GM18505 (cell line): ENCODE measurements at regions not wholly inside any gene's neighbourhood (a gene's known extent, or its start where the extent isn't known, plus 50 kb on each side); places are given as distances from the start of the nearest gene placed in this dataset.

ENCODE experiments used
- ATAC-seq: cut with Tn5 transposase; IDR thresholded peaks from one replicate; pipeline ENCODE4 v1.9.1; 2021; ENCODE audit not compliant: unreplicated experiment
- POLR2A ChIP-seq: IDR thresholded peaks from 4 replicates; pipeline ENCODE4 v1.6.1; 2011; ENCODE audit warnings: borderline replicate concordance; ENCODE audit not compliant: insufficient read depth, insufficient read length; ENCODE audit errors: extremely low read depth

GRCh38 chr9:135245482-135246247 lies 158.2 kb downstream of the OLFM1 start:
- no peak for ATAC-seq
- no peak for TF ChIP-seq POLR2A

GRCh38 chr9:135246248-135247205 lies 159.1 kb downstream of the OLFM1 start:
- ATAC-seq, result no peak
- TF ChIP-seq POLR2A, result no peak

GRCh38 chr9:135247227-135247930 lies 159.9 kb downstream of the OLFM1 start:
- ATAC-seq, result no peak
- TF ChIP-seq POLR2A, result no peak

GRCh38 chr9:135248111-135248510 lies 160.6 kb downstream of the OLFM1 start:
- ATAC-seq, result no peak
- no peak for TF ChIP-seq POLR2A

GRCh38 chr9:135248721-135249120 lies 161.3 kb downstream of the OLFM1 start:
- ATAC-seq, result no peak
- TF ChIP-seq POLR2A, result no peak

GRCh38 chr9:135249191-135249590 lies 161.7 kb downstream of the OLFM1 start:
- TF ChIP-seq POLR2A, result no peak
- ATAC-seq, result no peak

- no peak for TF ChIP-seq POLR2A
- no peak for ATAC-seq
Observed at GRCh38 chr9:135249711-135250110, 162.2 kb downstream of the OLFM1 start.

GRCh38 chr9:135251331-135251761 lies 163.9 kb downstream of the OLFM1 start:
- no peak for TF ChIP-seq POLR2A
- ATAC-seq, result no peak

GRCh38 chr9:135251996-135252760 lies 164.7 kb downstream of the OLFM1 start:
- TF ChIP-seq POLR2A, result no peak
- ATAC-seq, result no peak

- no peak for TF ChIP-seq POLR2A
- no peak for ATAC-seq
Observed at GRCh38 chr9:135252980-135253304, 165.5 kb downstream of the OLFM1 start.

- no peak for TF ChIP-seq POLR2A
- ATAC-seq, result no peak
Observed at GRCh38 chr9:135253305-135254004, 166.0 kb downstream of the OLFM1 start.
